GM19455 (cell line): ENCODE measurements at regions not wholly inside any gene's neighbourhood (a gene's known extent, or its start where the extent isn't known, plus 50 kb on each side); places are given as distances from the start of the nearest gene placed in this dataset.

Experiments
- ATAC-seq: cut with Tn5 transposase; IDR thresholded peaks from one replicate; pipeline ENCODE4 v1.9.1; 2021; ENCODE audit not compliant: unreplicated experiment

DNA sequence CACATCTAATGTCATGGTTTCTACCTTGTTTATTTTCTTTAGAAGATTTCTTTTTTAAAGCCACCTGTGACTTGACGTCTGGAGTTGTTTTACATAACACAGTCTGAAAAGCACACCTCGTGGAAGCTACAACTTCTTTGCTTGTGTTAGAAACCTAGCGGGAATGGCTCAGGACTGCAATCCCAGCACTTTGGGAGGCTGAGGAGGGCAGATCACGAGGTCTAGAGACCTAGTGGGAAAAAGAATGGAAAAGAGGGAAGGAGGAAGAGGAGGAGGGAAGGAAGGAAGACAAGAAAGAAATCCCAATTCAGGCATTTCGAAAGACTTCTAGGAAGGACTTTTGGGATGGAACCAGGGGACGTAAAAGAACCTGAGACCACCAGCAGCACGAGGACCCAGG, 146.3 kb upstream of the CELF2 start:
- no peak for ATAC-seq

DNA sequence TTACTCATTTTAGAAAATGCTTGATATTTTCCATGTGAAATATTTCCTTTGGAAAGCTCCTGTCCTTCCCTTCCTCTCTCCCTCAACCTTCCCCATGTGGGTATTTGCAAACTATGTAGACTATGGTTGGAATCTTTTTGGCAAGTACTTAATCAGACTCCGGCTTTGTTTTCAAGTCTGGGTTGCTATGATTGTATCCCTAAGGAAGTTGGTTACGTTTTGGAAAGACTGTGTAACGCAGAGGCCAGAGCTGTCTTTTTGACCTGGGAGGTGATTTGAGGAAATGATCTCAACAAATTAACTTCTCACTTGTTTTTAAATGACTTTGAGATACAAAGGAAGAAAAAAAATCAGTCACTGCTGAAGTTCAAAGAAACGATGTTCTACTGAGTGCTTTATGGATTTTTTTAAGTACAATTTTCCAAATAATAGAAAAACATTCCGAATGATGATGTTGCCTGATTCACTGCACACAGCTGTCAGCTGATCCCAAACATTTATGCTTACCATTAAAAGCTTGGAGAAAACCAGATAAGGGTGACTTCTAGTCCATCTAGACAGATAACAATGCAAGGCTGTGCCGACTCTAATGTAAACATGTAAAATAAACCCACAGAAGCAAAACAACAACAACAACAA, 145.5 kb upstream of the CELF2 start:
- no peak for ATAC-seq

DNA sequence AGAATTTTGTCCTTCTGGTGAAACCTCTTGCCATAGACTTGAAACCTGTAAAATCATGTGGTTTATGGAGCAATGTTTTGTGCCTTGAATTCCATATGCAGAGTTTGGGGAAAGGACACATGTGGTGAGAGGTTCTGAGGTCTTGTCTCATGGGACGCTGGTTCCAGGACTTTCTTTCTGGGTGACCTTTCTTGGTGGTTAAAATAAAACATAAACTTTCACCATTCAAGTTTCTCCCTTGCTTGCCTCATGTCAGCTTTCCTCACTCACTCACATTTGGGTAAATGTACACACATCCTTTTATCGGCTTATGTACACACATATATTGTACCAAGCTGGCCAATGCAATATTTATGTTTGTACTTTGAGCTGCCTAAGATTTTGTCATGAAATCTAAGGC, 144.9 kb upstream of the CELF2 start:
- ATAC-seq = no peak

DNA sequence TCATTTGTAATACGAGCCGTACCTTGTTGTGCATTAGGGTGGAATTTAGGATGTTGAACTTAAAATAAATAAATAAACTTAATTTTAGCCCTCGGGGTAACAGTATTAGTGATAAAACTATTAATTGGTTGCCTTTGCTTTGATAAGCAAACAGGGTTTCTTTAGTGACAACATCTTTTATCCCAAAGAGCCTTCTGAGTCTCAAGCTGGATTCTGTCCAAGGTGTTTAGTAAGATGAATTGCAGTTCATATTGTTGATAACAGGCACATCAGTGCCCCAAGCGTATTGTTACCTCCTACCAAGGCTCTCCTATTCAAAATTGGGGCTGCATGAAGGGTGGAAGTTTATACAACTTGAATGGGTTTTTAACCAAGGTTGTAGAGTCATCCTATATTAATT, 144.4 kb upstream of the CELF2 start:
- ATAC-seq = no peak

DNA sequence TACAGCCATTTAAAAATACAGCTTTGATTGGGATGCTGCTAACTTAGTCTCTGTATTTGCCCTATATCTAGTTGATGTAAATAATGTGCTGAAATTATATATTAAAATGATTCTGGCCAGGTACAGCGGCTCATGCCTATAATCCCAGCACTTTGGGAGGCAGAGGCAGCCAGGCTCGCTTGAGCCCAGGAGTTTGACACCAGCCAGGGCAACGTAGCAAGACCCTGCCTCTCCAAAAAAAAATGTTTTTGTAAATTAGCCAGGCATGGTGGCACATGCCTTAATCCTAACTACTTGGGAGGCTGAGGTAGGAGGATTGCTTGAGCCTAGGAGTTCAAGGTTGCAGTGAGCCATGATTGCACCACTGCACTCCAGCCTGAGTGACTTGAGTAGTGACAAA, 143.8 kb upstream of the CELF2 start:
- no peak for ATAC-seq

DNA sequence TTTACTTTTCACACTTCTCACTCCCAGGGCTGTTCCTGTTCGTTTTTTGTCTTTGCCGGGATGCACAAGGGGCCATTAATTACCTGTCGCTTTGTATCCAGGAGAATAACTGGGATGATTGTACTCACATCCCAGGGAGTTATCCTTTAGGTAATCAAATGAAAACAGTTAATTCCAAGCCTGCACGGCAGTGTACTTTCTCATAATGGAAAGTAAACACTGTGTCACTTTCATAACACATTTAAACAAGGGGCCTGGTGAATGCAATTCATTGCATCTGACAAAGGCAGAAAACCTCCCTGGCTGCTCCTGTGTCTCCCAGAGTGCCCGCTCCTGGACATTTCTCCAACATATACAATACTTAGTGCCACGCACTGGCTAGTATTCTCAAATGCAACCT, 138.7 kb upstream of the CELF2 start:
- no peak for ATAC-seq

DNA sequence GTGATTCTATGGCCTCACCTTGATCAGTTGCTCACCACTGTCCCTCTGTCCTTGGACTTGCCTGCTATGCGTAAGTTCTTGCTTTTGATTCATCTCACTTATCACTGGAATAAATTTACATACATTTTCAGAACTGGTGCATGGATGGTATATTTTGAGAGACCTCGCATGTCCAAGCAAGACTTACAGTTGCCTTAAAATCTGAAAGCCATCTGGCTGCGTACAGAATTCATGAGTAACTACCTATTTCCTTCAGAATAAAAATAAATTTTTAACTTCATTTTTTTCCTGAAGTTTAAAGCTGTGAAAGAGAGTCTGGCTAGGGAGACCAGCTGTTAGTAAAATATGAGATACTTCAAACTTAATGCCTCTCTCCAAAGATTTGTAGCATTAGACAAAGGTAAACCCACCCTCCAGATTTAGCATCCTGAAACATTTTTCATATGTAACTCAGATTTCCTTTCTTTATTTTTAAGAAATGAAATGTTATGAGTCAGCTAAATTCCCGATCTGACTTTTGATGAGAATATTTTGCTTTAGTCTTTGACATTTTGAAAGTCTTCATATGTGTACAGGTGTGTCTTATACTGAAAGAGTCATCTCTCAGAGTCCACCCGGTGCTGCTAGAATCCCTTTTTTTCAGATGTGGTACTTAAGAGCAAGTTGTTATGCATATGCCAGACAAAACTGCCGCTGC, 136.4 kb upstream of the CELF2 start:
- ATAC-seq = no peak

DNA sequence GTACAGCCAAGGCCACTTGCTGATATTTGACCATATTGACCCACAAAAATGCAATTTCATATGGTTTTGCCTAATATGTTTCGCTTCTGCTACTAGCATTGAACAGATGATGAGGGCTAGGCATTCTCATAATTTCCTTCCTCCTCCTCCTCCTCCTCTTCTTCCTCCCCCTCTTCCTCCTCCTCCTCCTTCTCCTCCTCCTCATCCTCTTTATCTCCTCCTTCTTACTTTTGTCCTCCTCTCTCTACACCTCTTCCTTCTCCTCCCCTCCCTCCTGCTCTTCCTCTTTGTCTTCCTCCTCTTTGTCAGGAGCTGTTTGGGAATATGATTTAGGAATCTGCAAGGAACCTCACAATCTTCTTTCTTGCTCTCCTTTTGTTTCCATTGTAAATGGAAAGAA, 133.9 kb upstream of the CELF2 start:
- ATAC-seq = no peak

DNA sequence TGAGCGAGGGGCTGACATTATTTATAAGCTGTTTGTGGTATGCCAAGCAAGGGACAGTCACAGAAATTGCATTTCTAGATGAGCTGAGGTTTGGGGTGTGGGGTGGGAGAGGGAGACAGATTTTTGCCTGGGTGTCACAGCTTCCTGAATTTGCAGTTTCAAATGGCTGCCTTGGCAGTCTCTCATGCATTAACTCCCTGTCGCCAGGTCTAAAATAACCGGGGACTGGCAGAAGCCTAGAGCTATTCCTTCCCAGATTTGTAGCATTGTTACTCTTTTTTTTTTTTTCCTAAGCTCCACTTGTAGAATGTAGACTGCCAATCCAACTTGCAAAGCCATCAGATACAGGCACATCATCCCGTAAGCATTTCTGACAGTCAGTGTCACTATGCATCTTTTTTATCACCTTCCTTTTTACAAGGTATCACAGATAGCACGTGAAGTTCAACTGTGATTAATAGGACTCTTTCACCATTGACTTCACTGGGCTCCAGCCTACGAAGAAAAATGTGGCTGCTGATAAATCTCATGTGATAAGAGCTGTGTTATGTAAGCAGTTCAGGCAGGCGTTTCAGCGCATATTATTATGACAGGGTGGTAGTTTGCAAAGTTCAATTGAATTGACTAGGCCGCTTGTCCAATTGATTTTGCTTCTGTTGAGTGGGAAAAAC, 130.7 kb upstream of the CELF2 start:
- ATAC-seq = no peak

DNA sequence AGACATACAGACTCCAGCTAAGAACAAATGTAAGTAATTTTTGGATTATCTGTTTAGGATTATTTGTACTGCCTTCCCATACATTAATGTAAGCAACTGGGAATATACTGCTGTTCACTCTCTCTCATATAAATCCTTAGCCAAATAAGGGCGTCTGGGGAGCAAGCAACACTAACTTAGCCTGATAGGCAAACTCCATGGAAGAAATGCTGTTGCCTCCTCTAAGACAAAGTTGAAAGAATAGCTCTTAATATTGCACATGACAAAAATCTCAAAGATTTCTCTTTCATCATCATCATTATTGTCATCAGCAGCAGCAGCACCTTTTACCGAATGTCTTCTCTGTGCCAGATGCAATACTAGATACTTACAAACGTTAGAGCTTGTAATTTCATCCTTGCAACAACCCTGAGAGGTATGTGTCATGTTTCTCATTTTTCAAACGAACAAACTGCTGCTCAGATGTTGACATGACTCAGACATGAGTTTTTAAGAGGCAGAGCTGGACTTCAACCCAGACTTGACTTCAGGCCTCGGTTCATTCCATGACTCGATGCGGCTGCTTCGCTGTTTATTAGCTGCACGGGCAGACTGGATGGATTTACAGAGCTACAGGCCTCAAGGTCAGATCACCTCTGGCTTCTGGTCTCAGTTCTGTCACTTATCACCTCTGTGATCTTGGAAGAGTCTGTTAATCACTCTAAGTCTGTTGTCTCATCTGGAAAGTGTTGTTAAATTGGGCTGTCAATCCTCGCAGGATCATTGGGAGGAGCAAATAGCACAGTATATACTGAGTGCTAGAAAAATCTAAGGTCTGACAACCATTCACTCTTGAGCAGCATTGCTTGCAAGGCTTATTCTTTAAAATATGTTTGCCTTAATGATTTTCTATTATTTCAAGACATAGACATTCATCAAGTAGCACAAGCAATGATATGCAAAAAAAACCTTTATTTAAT, 126.3 kb upstream of the CELF2 start:
- no peak for ATAC-seq

DNA sequence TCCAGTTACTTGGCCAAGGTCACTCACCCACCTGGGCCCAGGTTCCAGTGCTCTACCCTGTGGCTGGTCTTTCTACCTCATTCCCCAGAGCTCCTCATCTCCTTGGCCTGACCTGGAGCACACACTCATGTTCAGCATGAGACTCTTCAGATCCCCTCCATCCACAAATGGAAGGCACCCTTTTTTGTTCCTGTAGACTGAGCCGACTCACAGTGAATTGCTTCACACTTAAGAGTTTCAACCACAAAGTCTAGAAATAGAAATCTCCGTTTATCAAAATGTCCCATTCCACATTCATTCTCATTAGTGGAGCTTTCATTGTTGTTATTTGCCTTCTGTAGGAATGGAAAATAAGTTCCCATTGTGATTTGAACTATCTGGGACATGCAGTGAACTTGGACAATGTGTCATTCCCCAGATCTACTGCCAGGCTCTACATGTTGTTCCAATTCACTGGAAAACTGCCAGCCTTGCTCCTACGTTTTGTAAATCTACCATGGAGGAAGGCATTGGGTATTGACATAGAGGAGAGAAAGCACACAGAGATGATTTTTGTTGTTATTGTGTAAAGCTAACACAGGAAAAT, 125.3 kb upstream of the CELF2 start:
- no peak for ATAC-seq

DNA sequence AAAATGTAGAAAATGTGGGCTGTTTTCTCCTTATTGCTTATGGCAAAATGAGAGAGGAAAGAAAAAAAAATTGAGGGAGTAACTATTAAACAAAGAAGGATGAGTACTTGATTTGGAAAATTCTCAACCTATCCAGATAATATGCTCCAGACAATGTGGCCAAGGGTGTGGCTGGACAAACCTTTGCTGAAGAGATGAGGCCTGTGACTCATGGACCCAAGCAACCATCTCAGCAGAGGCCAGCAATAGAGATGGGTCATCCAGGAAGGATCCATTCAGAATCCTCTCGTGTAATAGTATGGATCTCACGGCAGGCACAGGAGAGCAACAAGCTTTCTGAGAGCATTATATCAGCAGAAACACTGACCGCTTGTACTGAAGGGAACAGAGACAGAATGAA, 120.3 kb upstream of the CELF2 start:
- ATAC-seq = no peak

DNA sequence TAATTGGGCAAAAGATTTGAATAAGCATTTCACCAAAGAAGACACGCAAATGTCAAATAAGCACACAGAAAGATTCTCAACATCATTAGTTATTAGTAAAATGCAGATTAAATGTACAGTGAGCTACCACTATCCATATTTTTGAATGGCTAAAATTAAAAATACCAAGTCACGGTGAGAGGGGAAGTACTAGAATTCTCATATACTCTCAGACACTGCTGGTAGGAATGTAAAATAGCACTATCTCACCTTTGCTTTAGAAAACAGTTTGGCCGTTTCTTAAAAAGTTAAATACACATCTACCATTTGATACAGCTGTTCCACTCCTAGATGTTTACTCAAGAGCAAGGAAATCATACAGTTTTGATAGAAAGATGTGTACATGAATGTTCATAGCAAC, 115.8 kb upstream of the CELF2 start:
- ATAC-seq = no peak

DNA sequence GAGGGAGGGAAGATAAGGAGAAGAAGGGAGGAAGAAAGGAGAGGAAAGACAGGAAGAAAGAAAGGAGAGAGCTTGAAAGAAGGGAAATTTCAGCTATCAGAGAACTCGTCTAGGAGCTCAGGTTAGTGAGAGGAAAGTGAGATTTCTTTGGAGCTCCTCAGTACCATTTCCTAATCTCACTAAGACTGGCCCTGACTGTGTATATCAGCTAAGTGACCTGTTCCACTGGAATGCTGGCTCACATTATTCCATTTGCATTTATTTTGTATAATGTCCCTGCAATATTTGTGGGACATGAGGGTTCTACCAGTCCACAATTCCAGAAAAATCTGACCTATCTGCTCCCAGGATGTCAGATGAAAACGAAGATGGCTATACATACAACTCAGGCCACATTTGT, 114.7 kb upstream of the CELF2 start:
- no peak for ATAC-seq

DNA sequence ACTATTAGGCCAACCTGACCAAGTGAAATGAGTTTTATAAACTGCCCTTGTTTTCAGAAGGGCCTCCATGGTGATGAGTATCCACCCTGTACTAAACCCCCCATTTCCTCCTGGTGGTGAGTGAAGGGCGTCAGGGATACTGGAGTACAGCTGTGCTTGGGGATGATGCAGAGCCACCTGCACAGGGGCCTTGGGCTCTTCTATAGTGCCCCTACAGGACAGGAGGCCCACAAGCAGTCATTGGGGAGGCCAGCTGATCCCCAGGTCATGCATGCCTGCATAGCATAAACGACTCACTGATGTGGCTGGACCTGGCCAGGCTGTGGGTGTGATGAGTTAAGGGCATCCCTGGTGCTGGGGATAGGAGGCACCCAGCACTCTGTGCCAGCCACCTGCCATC, 114.1 kb upstream of the CELF2 start:
- ATAC-seq = no peak

DNA sequence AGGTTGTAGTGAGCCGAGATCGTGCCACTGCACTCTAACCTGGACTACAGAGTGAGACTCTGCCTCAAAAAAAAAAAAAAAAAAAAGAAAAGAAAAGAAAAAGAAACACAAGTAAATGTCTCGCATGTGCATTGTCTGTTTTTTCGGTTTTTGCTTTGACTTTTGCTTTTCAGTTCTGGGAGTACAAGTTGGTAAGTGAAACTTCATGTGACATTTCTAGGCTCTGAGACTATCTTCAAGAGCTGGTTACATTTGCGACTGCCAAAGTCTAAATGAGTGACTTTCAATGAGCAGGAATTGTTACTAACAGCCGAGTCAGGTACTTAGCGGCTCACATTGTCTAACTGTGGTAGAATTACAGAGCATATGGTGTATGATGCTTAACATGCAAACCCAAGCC, 107.0 kb upstream of the CELF2 start:
- no peak for ATAC-seq

DNA sequence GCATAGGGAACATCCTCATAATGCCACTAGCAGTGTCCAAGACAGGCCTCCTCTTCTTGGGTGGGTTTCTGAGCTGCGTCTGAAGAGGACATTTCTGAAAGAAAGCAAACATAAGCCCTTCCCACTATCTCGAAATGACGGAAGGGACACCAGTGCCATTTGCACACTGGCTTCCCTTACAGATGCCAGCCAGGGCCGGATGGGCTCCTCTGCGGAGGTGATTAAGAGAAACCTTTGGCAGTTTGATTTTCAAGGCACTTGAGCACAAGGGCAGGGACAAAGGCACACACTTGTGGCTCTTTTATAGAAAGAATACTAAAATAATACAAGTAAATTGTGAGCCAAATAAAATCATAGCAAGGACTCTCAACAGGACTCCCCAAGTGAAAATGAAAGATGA, 106.6 kb upstream of the CELF2 start:
- no peak for ATAC-seq

DNA sequence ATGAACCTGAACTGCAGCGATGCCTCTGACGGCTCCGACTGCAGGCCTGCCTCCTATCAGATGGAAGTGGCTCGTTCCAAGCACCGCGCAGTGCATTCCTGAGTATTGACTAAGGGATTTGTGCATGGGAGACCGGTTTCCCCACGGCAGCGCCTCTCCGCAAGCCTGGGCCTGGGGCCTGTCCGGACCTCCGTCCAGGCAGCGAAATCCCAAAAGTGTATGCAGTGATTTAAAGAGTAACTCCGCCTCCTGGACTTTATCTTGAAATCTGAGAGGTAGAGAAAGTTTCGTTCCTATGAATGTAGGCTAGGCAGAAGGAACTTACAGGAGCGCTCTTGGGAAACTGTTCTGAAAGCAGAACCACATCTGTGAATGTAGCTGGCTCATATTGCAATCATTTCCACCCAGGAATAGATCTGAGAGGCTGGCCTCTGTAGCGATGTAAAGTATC, 106.2 kb upstream of the CELF2 start:
- no peak for ATAC-seq

DNA sequence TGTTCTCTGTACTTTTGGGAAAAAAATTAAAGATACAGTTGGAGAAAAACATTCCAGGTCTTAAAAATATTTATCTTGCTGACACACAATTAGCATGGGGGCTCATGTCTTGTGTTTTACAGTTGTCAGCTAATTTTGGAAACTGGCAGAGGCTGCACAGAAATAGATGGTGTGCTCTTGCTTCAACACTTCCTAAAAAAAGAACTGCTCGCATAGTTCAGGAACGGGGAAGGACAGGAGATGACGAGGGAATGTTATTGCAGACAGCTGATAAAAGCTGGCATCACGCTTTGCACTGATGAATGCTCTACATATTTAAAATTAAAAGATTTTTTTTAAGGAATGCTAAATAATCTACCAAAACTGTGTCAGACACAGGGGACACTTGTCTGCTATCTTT, 103.5 kb upstream of the CELF2 start:
- no peak for ATAC-seq

DNA sequence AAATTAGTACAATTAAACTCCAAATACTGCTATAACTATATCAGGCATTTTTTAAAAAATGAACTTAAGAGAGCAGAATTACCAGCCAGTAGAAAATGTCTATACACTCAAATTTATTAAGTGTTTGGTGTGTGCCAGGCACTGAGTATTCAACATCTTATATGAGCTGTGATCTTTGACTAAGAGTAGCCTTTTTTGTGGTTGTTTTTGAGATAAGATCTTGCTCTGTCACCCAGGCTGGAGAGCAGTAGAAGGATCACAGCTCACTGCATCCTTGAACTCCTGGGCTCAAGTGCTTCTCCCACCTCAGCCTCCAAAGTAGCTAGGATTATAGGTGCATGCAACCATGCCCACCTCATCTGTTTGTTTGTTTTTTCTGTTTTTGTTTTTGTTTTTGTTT, 102.5 kb upstream of the CELF2 start:
- ATAC-seq = no peak

DNA sequence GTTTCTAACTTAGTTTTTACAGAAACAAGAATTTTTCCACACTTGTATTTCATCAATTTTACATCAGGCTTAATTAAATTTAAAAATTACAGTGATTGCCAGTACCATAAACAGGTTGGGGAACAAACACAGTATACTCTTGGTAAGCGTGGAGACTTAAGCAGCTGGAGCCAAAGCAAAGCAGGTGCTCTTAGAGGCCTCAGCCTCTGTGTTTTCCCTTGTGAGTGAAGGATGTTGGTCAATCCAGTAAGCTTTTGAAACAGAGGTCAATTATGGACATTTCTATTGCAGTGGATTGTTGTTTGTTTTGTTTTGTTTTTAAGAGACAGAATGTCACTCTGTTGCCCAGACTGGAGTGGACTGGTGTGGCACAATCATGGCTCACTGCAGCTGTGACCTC, 100.6 kb upstream of the CELF2 start:
- no peak for ATAC-seq
